PC-3 (cell line): ENCODE measurements at regions not wholly inside any gene's neighbourhood (a gene's known extent, or its start where the extent isn't known, plus 50 kb on each side); places are given as distances from the start of the nearest gene placed in this dataset. TPM values are rescaled to one million over a fixed set of nuclear protein-coding genes. Genes with fewer than 3 reads are reported as not detected.

Source experiments
- ATAC-seq: fragments of 200-7000 bp; cut with Tn5 transposase; 2 replicates; pipeline ENCODE4 v1.9.1; 2020; ENCODE audit warnings: mild to moderate bottlenecking, moderate library complexity
- BruUV-seq: library from RNA; stranded (reverse); fragments of 400-500 nt; replicated peaks from 2 replicates; lab custom pipeline; 2021; lab: Mats Ljungman, UMichigan
- CTCF ChIA-PET: fragments of 300-600 bp; sonication (Branson Sonifier 250); formaldehyde crosslinking; loops from one replicate; lab custom pipeline; 2022; ENCODE audit warnings: antibody characterized with exemption; lab: Charles Lee
- POLR2A ChIA-PET: fragments of 300-600 bp; sonication (Branson Sonifier 250); formaldehyde crosslinking; loops from one replicate; lab custom pipeline; 2022; ENCODE audit warnings: antibody characterized with exemption; ENCODE audit not compliant: unreplicated experiment; lab: Charles Lee
- DNase-seq: peaks from one replicate; pipeline ENCODE4 v3.0.0-alpha.2; 2015
- H2AFZ ChIP-seq: fragments of 300-600 bp; sonication (generic); 2 replicates; pipeline ENCODE4 v1.6.0; 2016; ENCODE audit warnings: antibody characterized with exemption, low read length
- H3F3A ChIP-seq: fragments of 300-600 bp; sonication (generic); one replicate; pipeline ENCODE4 v1.6.0; 2017; ENCODE audit warnings: antibody characterized with exemption, low read length, control low read depth, mild to moderate bottlenecking; ENCODE audit not compliant: unreplicated experiment
- H3K27ac ChIP-seq: fragments of 300-600 bp; sonication (generic); 2 replicates; pipeline ENCODE4 v1.5.1; 2016; ENCODE audit warnings: mild to moderate bottlenecking, low read length
- H3K27me3 ChIP-seq: fragments of 300-600 bp; sonication (generic); 2 replicates; pipeline ENCODE4 v1.6.1; 2016; ENCODE audit warnings: low read length, mixed read lengths
- H3K36me3 ChIP-seq: fragments of 300-600 bp; sonication (generic); 2 replicates; pipeline ENCODE4 v1.6.1; 2016; ENCODE audit warnings: low read depth, mixed run types, low read length, mixed read lengths
- H3K4me1 ChIP-seq: fragments of 300-600 bp; sonication (generic); 2 replicates; pipeline ENCODE4 v1.5.1; 2016; ENCODE audit warnings: low read length; ENCODE audit not compliant: insufficient read depth
- H3K4me2 ChIP-seq: fragments of 300-600 bp; sonication (generic); 2 replicates; pipeline ENCODE4 v1.6.0; 2016; ENCODE audit warnings: low read length
- H3K4me3 ChIP-seq: fragments of 300-600 bp; sonication (generic); 2 replicates; pipeline ENCODE4 v1.5.1; 2016; ENCODE audit warnings: mild to moderate bottlenecking, low read length, mixed read lengths
- H3K79me2 ChIP-seq: fragments of 300-600 bp; sonication (generic); 2 replicates; pipeline ENCODE4 v1.6.1; 2017; ENCODE audit warnings: low read length, mixed read lengths
- H3K9ac ChIP-seq: fragments of 300-600 bp; sonication (generic); 2 replicates; pipeline ENCODE4 v1.6.0; 2016; ENCODE audit warnings: mild to moderate bottlenecking, low read length
- H3K9me2 ChIP-seq: fragments of 300-600 bp; sonication (generic); replicated peaks from 2 replicates; pipeline ENCODE4 v1.6.1; 2016; ENCODE audit warnings: mixed run types, low read length, mixed read lengths
- H3K9me3 ChIP-seq: fragments of 300-600 bp; sonication (generic); 2 replicates; pipeline ENCODE4 v1.6.1; 2016; ENCODE audit warnings: low read length, mixed read lengths
- H4K20me1 ChIP-seq: fragments of 300-600 bp; sonication (generic); 2 replicates; pipeline ENCODE4 v1.6.1; 2016; ENCODE audit warnings: low read length, mixed read lengths
- CTCF ChIP-seq: fragments of 300-600 bp; sonication (generic); conservative IDR thresholded peaks from 2 replicates; pipeline ENCODE4 v1.5.1; 2017; ENCODE audit warnings: antibody characterized with exemption, low read depth, mild to moderate bottlenecking, low read length
- EZH2 ChIP-seq: fragments of 300-600 bp; sonication (generic); IDR thresholded peaks from one replicate; pipeline ENCODE4 v1.6.1; 2017; ENCODE audit warnings: antibody characterized with exemption, mild to moderate bottlenecking, low read length; ENCODE audit not compliant: unreplicated experiment
- EZH2phosphoT487 ChIP-seq: fragments of 300-600 bp; sonication (generic); IDR thresholded peaks from 2 replicates; pipeline ENCODE4 v1.6.1; 2018; ENCODE audit warnings: mild to moderate bottlenecking, antibody characterized with exemption, low read length, borderline replicate concordance
- intact Hi-C: fragments of 100-400 bp; cut with micrococcal nuclease; formaldehyde crosslinking; loops from 2 replicates; pipeline ENCODE4 v1.9.0; 2023
- microRNA-seq: library from miRNA; unstranded; fragments of <30 nt; microRNA quantifications from one replicate; pipeline ENCODE4 v1.1.0, GENCODE V29; 2020; ENCODE audit not compliant: unreplicated experiment

GRCh38 chr13:61477619-61478018 lies 62.0 kb upstream of the PCDH20 start:
- H3K4me1 ChIP-seq: no peaks in the 10 kb centered on the region
- POLR2A ChIA-PET: no interaction called here
- H3K79me2 ChIP-seq: no peaks in the 10 kb centered on the region
- no peaks in the 10 kb centered on the region for H3K36me3 ChIP-seq
- BruUV-seq: no TSS peak
- H3K9me3 ChIP-seq: no peaks in the 10 kb centered on the region
- DNase-seq: no peak
- no peaks in the 10 kb centered on the region for H3K27me3 ChIP-seq
- no peaks in the 10 kb centered on the region for H4K20me1 ChIP-seq
- H3K4me2 ChIP-seq: no peak overlapping the region
- H3K9me2 ChIP-seq: no peaks in the 10 kb centered on the region
- no peak overlapping the region for H3K27ac ChIP-seq
- ATAC-seq: no peak
- intact Hi-C loops: no loop called here
- no peak overlapping the region for H2AFZ ChIP-seq
- H3K9ac ChIP-seq: no peak overlapping the region
- H3F3A ChIP-seq: no peaks in the 10 kb centered on the region
- H3K4me3 ChIP-seq: no peak overlapping the region
- no peak for TF ChIP-seq EZH2phosphoT487
- TF ChIP-seq CTCF: no peak
- TF ChIP-seq EZH2: no peak
- CTCF ChIA-PET: no interaction called here

- no peak overlapping the region for H3K27ac ChIP-seq
- no peak for TF ChIP-seq CTCF
- TF ChIP-seq EZH2phosphoT487: no peak
- TF ChIP-seq EZH2: no peak
- DNase-seq (no peak), ATAC-seq (no peak)
- intact Hi-C loops: no loop called here
- ChIA-PET POLR2A (no interaction called here), CTCF (no interaction called here)
- H3K4me3 ChIP-seq: no peak overlapping the region
- H3K79me2 ChIP-seq: no peaks in the 10 kb centered on the region
- no peak overlapping the region for H2AFZ ChIP-seq
- BruUV-seq: no TSS peak
- H3K36me3 ChIP-seq: no peaks in the 10 kb centered on the region
- H3K9me3 ChIP-seq: no peaks in the 10 kb centered on the region
- H3K4me1 ChIP-seq: no peaks in the 10 kb centered on the region
- H3K9ac ChIP-seq: no peak overlapping the region
- no peaks in the 10 kb centered on the region for H3K27me3 ChIP-seq
- no peaks in the 10 kb centered on the region for H3K9me2 ChIP-seq
- H3F3A ChIP-seq: no peaks in the 10 kb centered on the region
- H3K4me2 ChIP-seq: no peak overlapping the region
- no peaks in the 10 kb centered on the region for H4K20me1 ChIP-seq
Measured at GRCh38 chr13:61470786-61471185, 55.1 kb upstream of the PCDH20 start.

- Histone ChIP-seq H3K36me3 (no peaks in the 10 kb centered on the region), H3K4me3 (no peak overlapping the region), H3K9me2 (no peaks in the 10 kb centered on the region), H3K27me3 (no peaks in the 10 kb centered on the region), H3F3A (no peaks in the 10 kb centered on the region), H2AFZ (no peak overlapping the region), H3K27ac (no peak overlapping the region), H3K79me2 (no peaks in the 10 kb centered on the region), H3K4me2 (no peak overlapping the region), H3K9me3 (no peaks in the 10 kb centered on the region), H3K4me1 (no peaks in the 10 kb centered on the region), H3K9ac (no peak overlapping the region), H4K20me1 (no peaks in the 10 kb centered on the region)
- POLR2A ChIA-PET: no interaction called here
- no TSS peak for BruUV-seq
- intact Hi-C loops: no loop called here
- CTCF ChIA-PET: no interaction called here
- ATAC-seq (peak; percentile 43; the same call in 1 of the 2 replicates), DNase-seq (peak; percentile 15)
- TF ChIP-seq EZH2phosphoT487: no peak
- no peak for TF ChIP-seq EZH2
- TF ChIP-seq CTCF: peak; percentile 43; the same call in 1 of the 2 replicates
Measured at GRCh38 chr13:61466280-61466679, 50.6 kb upstream of the PCDH20 start.

Small RNAs in the stretch of these regions (microRNA-seq; reads per million reads assigned to microRNA genes)
- gene MIR4704 (not detected), gene MIR548X2 (not detected)
